ENCODE measurements at regions not wholly inside any gene's neighbourhood (a gene's known extent, or its start where the extent isn't known, plus 50 kb on each side); places are given as distances from the start of the nearest gene placed in this dataset.

GRCh38 chr1:209094384-209094783 lies 489.1 kb upstream of the CAMK1G start:
- H3K36me3 Mint-ChIP-seq (ENCODE audit: low read depth), result no peaks in the 10 kb centered on the region
- H3K27me3 Mint-ChIP-seq (ENCODE audit: low read depth), result peaks cover 1% of the 10 kb centered on the region
- CTCF ChIA-PET, result no interaction called here
- no peak for DNase-seq
- H3K9me3 Mint-ChIP-seq, result no peaks in the 10 kb centered on the region
- no peak overlapping the region for H3K4me3 Mint-ChIP-seq
- H3K4me1 Mint-ChIP-seq (ENCODE audit: low read depth), result no peaks in the 10 kb centered on the region
- intact Hi-C loops (cut with micrococcal nuclease), result no loop called here
- no peak overlapping the region for H3K27ac Mint-ChIP-seq

GRCh38 chr1:209095627-209096595 lies 487.6 kb upstream of the CAMK1G start:
- H3K4me3 Mint-ChIP-seq, result no peak overlapping the region
- CTCF ChIA-PET, result no interaction called here
- no peaks in the 10 kb centered on the region for H3K36me3 Mint-ChIP-seq (ENCODE audit: low read depth)
- intact Hi-C loops (cut with micrococcal nuclease), result no loop called here
- H3K27me3 Mint-ChIP-seq (ENCODE audit: low read depth), result no peaks in the 10 kb centered on the region
- H3K9me3 Mint-ChIP-seq, result no peaks in the 10 kb centered on the region
- no peak overlapping the region for H3K27ac Mint-ChIP-seq
- DNase-seq, result no peak
- H3K4me1 Mint-ChIP-seq (ENCODE audit: low read depth), result no peaks in the 10 kb centered on the region

- Mint-ChIP-seq H3K4me1 (ENCODE audit: low read depth) (no peaks in the 10 kb centered on the region), H3K9me3 (no peaks in the 10 kb centered on the region), H3K4me3 (no peak overlapping the region), H3K27ac (no peak overlapping the region), H3K36me3 (ENCODE audit: low read depth) (no peaks in the 10 kb centered on the region), H3K27me3 (ENCODE audit: low read depth) (peaks cover 3% of the 10 kb centered on the region)
- no peak for DNase-seq
- CTCF ChIA-PET, result no interaction called here
- intact Hi-C loops (cut with micrococcal nuclease), result no loop called here
Observed at GRCh38 chr1:209100460-209100859, 483.1 kb upstream of the CAMK1G start.

- CTCF ChIA-PET, result no interaction called here
- Mint-ChIP-seq H3K27ac (no peak overlapping the region), H3K36me3 (ENCODE audit: low read depth) (no peaks in the 10 kb centered on the region), H3K9me3 (no peaks in the 10 kb centered on the region), H3K4me1 (ENCODE audit: low read depth) (no peaks in the 10 kb centered on the region), H3K27me3 (ENCODE audit: low read depth) (peaks cover 3% of the 10 kb centered on the region), H3K4me3 (no peak overlapping the region)
- intact Hi-C loops (cut with micrococcal nuclease), result loop anchor here (1.0 kb wide), 1 partner anchor 33 kb away; no protein-coding TSS in a partner anchor
- DNase-seq, result no peak
Observed at GRCh38 chr1:209101106-209101505, 482.4 kb upstream of the CAMK1G start.

GRCh38 chr1:209102120-209102519 lies 481.4 kb upstream of the CAMK1G start:
- Mint-ChIP-seq H3K27me3 (ENCODE audit: low read depth) (peaks cover 3% of the 10 kb centered on the region), H3K36me3 (ENCODE audit: low read depth) (no peaks in the 10 kb centered on the region), H3K4me3 (no peak overlapping the region), H3K4me1 (ENCODE audit: low read depth) (no peaks in the 10 kb centered on the region), H3K9me3 (no peaks in the 10 kb centered on the region), H3K27ac (no peak overlapping the region)
- intact Hi-C loops (cut with micrococcal nuclease), result no loop called here
- CTCF ChIA-PET, result no interaction called here
- DNase-seq, result no peak

GRCh38 chr1:209102531-209102930 lies 481.0 kb upstream of the CAMK1G start:
- Mint-ChIP-seq H3K27ac (no peak overlapping the region), H3K4me1 (ENCODE audit: low read depth) (no peaks in the 10 kb centered on the region), H3K9me3 (no peaks in the 10 kb centered on the region), H3K27me3 (ENCODE audit: low read depth) (peaks cover 3% of the 10 kb centered on the region), H3K36me3 (ENCODE audit: low read depth) (no peaks in the 10 kb centered on the region), H3K4me3 (no peak overlapping the region)
- CTCF ChIA-PET, result no interaction called here
- no peak for DNase-seq
- intact Hi-C loops (cut with micrococcal nuclease), result no loop called here

- Mint-ChIP-seq H3K9me3 (no peaks in the 10 kb centered on the region), H3K27ac (no peak overlapping the region), H3K4me1 (ENCODE audit: low read depth) (no peaks in the 10 kb centered on the region), H3K4me3 (no peak overlapping the region), H3K27me3 (ENCODE audit: low read depth) (peaks cover 3% of the 10 kb centered on the region), H3K36me3 (ENCODE audit: low read depth) (no peaks in the 10 kb centered on the region)
- CTCF ChIA-PET, result no interaction called here
- no peak for DNase-seq
- intact Hi-C loops (cut with micrococcal nuclease), result no loop called here
Observed at GRCh38 chr1:209103092-209103491, 480.4 kb upstream of the CAMK1G start.

GRCh38 chr1:209104646-209105045 lies 478.9 kb upstream of the CAMK1G start:
- H3K27me3 Mint-ChIP-seq (ENCODE audit: low read depth), result peaks cover 3% of the 10 kb centered on the region
- no peak overlapping the region for H3K4me3 Mint-ChIP-seq
- intact Hi-C loops (cut with micrococcal nuclease), result no loop called here
- no peaks in the 10 kb centered on the region for H3K9me3 Mint-ChIP-seq
- DNase-seq, result no peak
- H3K27ac Mint-ChIP-seq, result no peak overlapping the region
- H3K36me3 Mint-ChIP-seq (ENCODE audit: low read depth), result no peaks in the 10 kb centered on the region
- no peaks in the 10 kb centered on the region for H3K4me1 Mint-ChIP-seq (ENCODE audit: low read depth)
- CTCF ChIA-PET, result no interaction called here

- intact Hi-C loops (cut with micrococcal nuclease), result no loop called here
- H3K9me3 Mint-ChIP-seq, result no peaks in the 10 kb centered on the region
- no peak for DNase-seq
- H3K27me3 Mint-ChIP-seq (ENCODE audit: low read depth), result peaks cover 3% of the 10 kb centered on the region
- CTCF ChIA-PET, result no interaction called here
- no peaks in the 10 kb centered on the region for H3K4me1 Mint-ChIP-seq (ENCODE audit: low read depth)
- no peak overlapping the region for H3K27ac Mint-ChIP-seq
- no peak overlapping the region for H3K4me3 Mint-ChIP-seq
- H3K36me3 Mint-ChIP-seq (ENCODE audit: low read depth), result no peaks in the 10 kb centered on the region
Observed at GRCh38 chr1:209105701-209106100, 477.8 kb upstream of the CAMK1G start.

GRCh38 chr1:209106237-209106741 lies 477.2 kb upstream of the CAMK1G start:
- CTCF ChIA-PET, result interaction anchor here (0.6 kb wide), 1 partner anchor 155 kb away, joined by 3 read pairs; no protein-coding TSS in a partner anchor
- H3K36me3 Mint-ChIP-seq (ENCODE audit: low read depth), result no peaks in the 10 kb centered on the region

GRCh38 chr1:209106861-209107260 lies 476.7 kb upstream of the CAMK1G start:
- DNase-seq, result no peak
- no peaks in the 10 kb centered on the region for H3K27me3 Mint-ChIP-seq (ENCODE audit: low read depth)
- intact Hi-C loops (cut with micrococcal nuclease), result no loop called here
- CTCF ChIA-PET, result interaction anchor here (0.6 kb wide), 1 partner anchor 155 kb away, joined by 3 read pairs; no protein-coding TSS in a partner anchor
- H3K4me3 Mint-ChIP-seq, result no peak overlapping the region
- no peaks in the 10 kb centered on the region for H3K36me3 Mint-ChIP-seq (ENCODE audit: low read depth)
- H3K9me3 Mint-ChIP-seq, result no peaks in the 10 kb centered on the region
- H3K4me1 Mint-ChIP-seq (ENCODE audit: low read depth), result no peaks in the 10 kb centered on the region
- H3K27ac Mint-ChIP-seq, result no peak overlapping the region

More at GRCh38 chr1:209106237-209106741, 477.2 kb upstream of the CAMK1G start:
- Mint-ChIP-seq H3K4me3 (no peak overlapping the region), H3K4me1 (ENCODE audit: low read depth) (no peaks in the 10 kb centered on the region), H3K27me3 (ENCODE audit: low read depth) (peaks cover 1% of the 10 kb centered on the region), H3K27ac (no peak overlapping the region), H3K9me3 (no peaks in the 10 kb centered on the region)
- intact Hi-C loops (cut with micrococcal nuclease), result no loop called here
- DNase-seq, result no peak

- CTCF ChIA-PET, result no interaction called here
- Mint-ChIP-seq H3K27me3 (ENCODE audit: low read depth) (no peaks in the 10 kb centered on the region), H3K36me3 (ENCODE audit: low read depth) (no peaks in the 10 kb centered on the region), H3K9me3 (no peaks in the 10 kb centered on the region), H3K27ac (no peak overlapping the region), H3K4me3 (no peak overlapping the region), H3K4me1 (ENCODE audit: low read depth) (no peaks in the 10 kb centered on the region)
- DNase-seq, result no peak
- intact Hi-C loops (cut with micrococcal nuclease), result no loop called here
Observed at GRCh38 chr1:209107535-209107934, 476.0 kb upstream of the CAMK1G start.

Data from activated naive CD4-positive, alpha-beta T cell treated with anti-CD3 and anti-CD28 coated beads for 36 hours (primary cell).